Kidney tubule cell (primary cell): ENCODE measurements at regions not wholly inside any gene's neighbourhood (a gene's known extent, or its start where the extent isn't known, plus 50 kb on each side); places are given as distances from the start of the nearest gene placed in this dataset.
A peak's percentile ranks its signal among the peaks of the same experiment; 100 is the strongest.

Experiments
- DNase-seq: peaks from one replicate; pipeline ENCODE4 v3.0.0-alpha.2; 2018; ENCODE audit warnings: low spot score

GRCh38 chr7:17130281-17131059 is 168.0 kb upstream of the AHR start:
- DNase-seq, result peak; percentile 81

GRCh38 chr7:17131060-17131345 is 167.4 kb upstream of the AHR start:
- peak; percentile 17 for DNase-seq

- peak; percentile 61 for DNase-seq
Observed at GRCh38 chr7:17131983-17132655, 166.3 kb upstream of the AHR start.

- peak; percentile 13 for DNase-seq
Observed at GRCh38 chr7:17132726-17133125, 165.7 kb upstream of the AHR start.

GRCh38 chr7:17133977-17134376 is 164.5 kb upstream of the AHR start:
- no peak for DNase-seq

GRCh38 chr7:17134786-17135185 is 163.7 kb upstream of the AHR start:
- no peak for DNase-seq

GRCh38 chr7:17136126-17136525 is 162.3 kb upstream of the AHR start:
- DNase-seq, result no peak

GRCh38 chr7:17139081-17139480 is 159.4 kb upstream of the AHR start:
- no peak for DNase-seq

GRCh38 chr7:17140406-17140805 is 158.0 kb upstream of the AHR start:
- no peak for DNase-seq

GRCh38 chr7:17142831-17143541 is 155.5 kb upstream of the AHR start:
- peak; percentile 55 for DNase-seq

GRCh38 chr7:17144322-17144721 is 154.1 kb upstream of the AHR start:
- peak; percentile 26 for DNase-seq

- no peak for DNase-seq
Observed at GRCh38 chr7:17146621-17147020, 151.8 kb upstream of the AHR start.

- DNase-seq, result no peak
Observed at GRCh38 chr7:17147409-17147808, 151.0 kb upstream of the AHR start.

GRCh38 chr7:17150018-17150417 is 148.4 kb upstream of the AHR start:
- no peak for DNase-seq

GRCh38 chr7:17152721-17153120 is 145.7 kb upstream of the AHR start:
- no peak for DNase-seq

- no peak for DNase-seq
Observed at GRCh38 chr7:17153536-17153935, 144.9 kb upstream of the AHR start.

- no peak for DNase-seq
Observed at GRCh38 chr7:17155529-17155928, 142.9 kb upstream of the AHR start.

- DNase-seq, result no peak
Observed at GRCh38 chr7:17158261-17158660, 140.2 kb upstream of the AHR start.

- no peak for DNase-seq
Observed at GRCh38 chr7:17159500-17160037, 138.9 kb upstream of the AHR start.

- DNase-seq, result no peak
Observed at GRCh38 chr7:17166824-17167379, 131.6 kb upstream of the AHR start.

- DNase-seq, result no peak
Observed at GRCh38 chr7:17168416-17168815, 130.0 kb upstream of the AHR start.

- no peak for DNase-seq
Observed at GRCh38 chr7:17171427-17171826, 127.0 kb upstream of the AHR start.
